CD4-positive, alpha-beta memory T cell (primary cell): ENCODE measurements at regions not wholly inside any gene's neighbourhood (a gene's known extent, or its start where the extent isn't known, plus 50 kb on each side); places are given as distances from the start of the nearest gene placed in this dataset.

Source experiments
- CTCF ChIA-PET: fragments of 350-600 bp; sonication (Branson Sonifier 250); formaldehyde crosslinking; loops from one replicate; lab custom pipeline; 2021; ENCODE audit warnings: inconsistent platforms; ENCODE audit not compliant: partially characterized antibody; lab: Charles Lee
- POLR2A ChIA-PET: fragments of 350-600 bp; sonication (Branson Sonifier 250); formaldehyde crosslinking; loops from one replicate; lab custom pipeline; 2021; ENCODE audit not compliant: partially characterized antibody; lab: Charles Lee
- DNase-seq, 5 donors: peaks; one replicate each; pipeline versions ENCODE4 v3.0.0 to v3.0.0-alpha.2; 2020 to 2022; ENCODE audit warnings: mixed read lengths in 1 of 5
- H3K27ac ChIP-seq: one replicate; pipeline ENCODE4 v1.7.0; 2013; ENCODE audit warnings: low read depth, low read length
- H3K27me3 ChIP-seq: 2 replicates; pipeline ENCODE4 v1.7.0; 2013; ENCODE audit warnings: mild to moderate bottlenecking, low read length, moderate library complexity; ENCODE audit not compliant: insufficient read depth
- H3K36me3 ChIP-seq: 2 replicates; pipeline ENCODE4 v1.7.0; 2013; ENCODE audit warnings: mild to moderate bottlenecking, low read length, moderate library complexity; ENCODE audit not compliant: insufficient read depth
- H3K4me1 ChIP-seq: 2 replicates; pipeline ENCODE4 v1.7.0; 2013; ENCODE audit warnings: mild to moderate bottlenecking, low read length, moderate library complexity; ENCODE audit not compliant: insufficient read depth
- H3K4me3 ChIP-seq, 2 donors: one replicate each; pipeline ENCODE4 v1.7.0; 2013; ENCODE audit warnings: low read length in 2 of 2, mild to moderate bottlenecking in 1 of 2
- H3K9me3 ChIP-seq, 2 donors: one replicate each; pipeline ENCODE4 v1.7.0; 2013; ENCODE audit warnings: low read length in 2 of 2, control low read depth in 1 of 2; ENCODE audit not compliant: control insufficient read depth in 1 of 2
- H3K27ac Mint-ChIP-seq, 7 donors: one replicate each; pipeline ENCODE4 v1.8.0; 2020 to 2021; ENCODE audit warnings: mixed read lengths in 7 of 7, mild to moderate bottlenecking in 6 of 7, inconsistent platforms in 3 of 7, moderate library complexity in 3 of 7
- H3K27me3 Mint-ChIP-seq, 2 donors: one replicate each; pipeline ENCODE4 v1.8.0; 2020 to 2021; ENCODE audit warnings: mixed read lengths in 2 of 2
- H3K36me3 Mint-ChIP-seq, 2 donors: one replicate each; pipeline ENCODE4 v1.8.0; 2020 to 2021; ENCODE audit warnings: mixed read lengths in 2 of 2, inconsistent platforms in 1 of 2, mild to moderate bottlenecking in 1 of 2
- H3K4me1 Mint-ChIP-seq, 4 donors: one replicate each; pipeline ENCODE4 v1.8.0; 2020 to 2021; ENCODE audit warnings: mixed read lengths in 4 of 4, mild to moderate bottlenecking in 1 of 4
- H3K4me3 Mint-ChIP-seq, 8 donors: one replicate each; pipeline ENCODE4 v1.8.0; 2020 to 2021; ENCODE audit warnings: mixed read lengths in 8 of 8, mild to moderate bottlenecking in 7 of 8, moderate library complexity in 6 of 8, inconsistent platforms in 3 of 8
- H3K9me3 Mint-ChIP-seq, 8 donors: one replicate each; pipeline ENCODE4 v1.8.0; 2020 to 2021; ENCODE audit warnings: mixed read lengths in 8 of 8, mild to moderate bottlenecking in 5 of 8, inconsistent platforms in 3 of 8, moderate library complexity in 1 of 8
- intact Hi-C: fragments of 100-400 bp; cut with micrococcal nuclease; formaldehyde crosslinking; loops from one replicate; pipeline ENCODE4 v1.15.1; 2023

- no peak overlapping the region for H3K27ac Mint-ChIP-seq
- no peak overlapping the region for H3K4me3 ChIP-seq
- DNase-seq, result no peak
- no peaks in the 10 kb centered on the region for H3K36me3 ChIP-seq
- H3K4me3 Mint-ChIP-seq, result no peak overlapping the region
- intact Hi-C loops, result no loop called here
- H3K27me3 ChIP-seq, result no peaks in the 10 kb centered on the region
- H3K9me3 ChIP-seq, result no peaks in the 10 kb centered on the region
- CTCF ChIA-PET, result interaction anchor here (1.4 kb wide), 1 partner anchor 32 kb away, joined by 4 read pairs; no protein-coding TSS in a partner anchor
- POLR2A ChIA-PET, result no interaction called here
- peaks cover 3 to 4% of the 10 kb centered on the region in 2 donors for H3K36me3 Mint-ChIP-seq
- H3K9me3 Mint-ChIP-seq, result peaks cover 3 to 12% (median 7%) of the 10 kb centered on the region in 8 donors
- H3K27me3 Mint-ChIP-seq, result no peaks in the 10 kb centered on the region
- H3K4me1 Mint-ChIP-seq, result peaks cover 0 to 4% (median 1%) of the 10 kb centered on the region in 4 donors
- no peak overlapping the region for H3K27ac ChIP-seq
- no peaks in the 10 kb centered on the region for H3K4me1 ChIP-seq
These were observed 152.8 kb downstream of the FASLG start for GRCh38 chr1:172811694-172812093.

GRCh38 chr1:172812118-172812517, 153.2 kb downstream of the FASLG start:
- Mint-ChIP-seq H3K9me3 (peaks cover 2 to 12% (median 6%) of the 10 kb centered on the region in 8 donors), H3K36me3 (peaks cover 3 to 4% of the 10 kb centered on the region in 2 donors), H3K4me3 (no peak overlapping the region), H3K27ac (no peak overlapping the region), H3K4me1 (peaks cover 0 to 5% (median 2%) of the 10 kb centered on the region in 4 donors), H3K27me3 (no peaks in the 10 kb centered on the region)
- Histone ChIP-seq H3K27ac (no peak overlapping the region), H3K27me3 (no peaks in the 10 kb centered on the region), H3K9me3 (no peaks in the 10 kb centered on the region), H3K4me1 (no peaks in the 10 kb centered on the region), H3K36me3 (no peaks in the 10 kb centered on the region), H3K4me3 (no peak overlapping the region)
- CTCF ChIA-PET, result interaction anchor here (1.4 kb wide), 1 partner anchor 33 kb away, joined by 4 read pairs; no protein-coding TSS in a partner anchor
- DNase-seq, result no peak
- intact Hi-C loops, result no loop called here
- POLR2A ChIA-PET, result no interaction called here

- Histone ChIP-seq H3K4me1 (peaks cover 6% of the 10 kb centered on the region), H3K9me3 (no peaks in the 10 kb centered on the region), H3K27ac (no peak overlapping the region), H3K27me3 (no peaks in the 10 kb centered on the region), H3K4me3 (no peak overlapping the region), H3K36me3 (no peaks in the 10 kb centered on the region)
- peaks cover 0 to 6% (median 4%) of the 10 kb centered on the region in 8 donors for H3K9me3 Mint-ChIP-seq
- no peak overlapping the region for H3K27ac Mint-ChIP-seq
- H3K4me1 Mint-ChIP-seq, result peaks cover 0 to 7% (median 6%) of the 10 kb centered on the region in 4 donors
- CTCF ChIA-PET, result no interaction called here
- no peak overlapping the region for H3K4me3 Mint-ChIP-seq
- H3K36me3 Mint-ChIP-seq, result no peaks in the 10 kb centered on the region
- no peak for DNase-seq
- no peaks in the 10 kb centered on the region for H3K27me3 Mint-ChIP-seq
- intact Hi-C loops, result no loop called here
- POLR2A ChIA-PET, result no interaction called here
These were observed 154.4 kb downstream of the FASLG start for GRCh38 chr1:172813330-172813729.

GRCh38 chr1:172814428-172814827, 155.5 kb downstream of the FASLG start:
- intact Hi-C loops, result no loop called here
- H3K36me3 Mint-ChIP-seq, result no peaks in the 10 kb centered on the region
- H3K4me1 Mint-ChIP-seq, result peaks cover 7 to 16% (median 15%) of the 10 kb centered on the region in 4 donors
- CTCF ChIA-PET, result no interaction called here
- no peak for DNase-seq
- peaks cover 17% of the 10 kb centered on the region for H3K4me1 ChIP-seq
- no peaks in the 10 kb centered on the region for H3K27me3 Mint-ChIP-seq
- no peak overlapping the region for H3K27ac ChIP-seq
- H3K4me3 Mint-ChIP-seq, result no peak overlapping the region
- H3K36me3 ChIP-seq, result no peaks in the 10 kb centered on the region
- no peak overlapping the region for H3K27ac Mint-ChIP-seq
- no peaks in the 10 kb centered on the region for H3K9me3 ChIP-seq
- no peak overlapping the region for H3K4me3 ChIP-seq
- POLR2A ChIA-PET, result no interaction called here
- H3K27me3 ChIP-seq, result no peaks in the 10 kb centered on the region
- H3K9me3 Mint-ChIP-seq, result peaks cover 0 to 6% (median 4%) of the 10 kb centered on the region in 8 donors

GRCh38 chr1:172815740-172816139, 156.8 kb downstream of the FASLG start:
- no peak for DNase-seq
- Histone ChIP-seq H3K9me3 (no peaks in the 10 kb centered on the region), H3K36me3 (no peaks in the 10 kb centered on the region), H3K4me1 (peaks cover 23% of the 10 kb centered on the region), H3K27me3 (no peaks in the 10 kb centered on the region), H3K27ac (no peak overlapping the region), H3K4me3 (no peak overlapping the region)
- H3K27ac Mint-ChIP-seq, result no peak overlapping the region
- intact Hi-C loops, result no loop called here
- POLR2A ChIA-PET, result no interaction called here
- H3K4me3 Mint-ChIP-seq, result no peak overlapping the region
- no peaks in the 10 kb centered on the region for H3K36me3 Mint-ChIP-seq
- H3K27me3 Mint-ChIP-seq, result no peaks in the 10 kb centered on the region
- H3K9me3 Mint-ChIP-seq, result peaks cover 0 to 6% (median 4%) of the 10 kb centered on the region in 8 donors
- H3K4me1 Mint-ChIP-seq, result peaks cover 17 to 24% (median 21%) of the 10 kb centered on the region in 4 donors
- CTCF ChIA-PET, result interaction anchor here (1.9 to 4.4 kb wide), 2 partner anchors 12 to 386 kb away, joined by 5 to 21 read pairs; no protein-coding TSS in a partner anchor

GRCh38 chr1:172818841-172819527, 160.1 kb downstream of the FASLG start:
- intact Hi-C loops, result no loop called here
- ChIA-PET CTCF (interaction anchor here (1.0 to 4.4 kb wide), 8 partner anchors 8 to 384 kb away, joined by 3 to 21 read pairs (median 7); no protein-coding TSS in a partner anchor), POLR2A (interaction anchor here (1.3 to 1.4 kb wide), 2 partner anchors 26 to 387 kb away, joined by 3 read pairs; no protein-coding TSS in a partner anchor)
- peak overlapping the region; percentile 8 to 81 (median 76) for H3K4me3 Mint-ChIP-seq
- no peaks in the 10 kb centered on the region for H3K9me3 ChIP-seq
- no peaks in the 10 kb centered on the region for H3K36me3 ChIP-seq
- DNase-seq, result peak in 4 of 5 donors; percentile 8 to 17 (median 12)
- no peaks in the 10 kb centered on the region for H3K36me3 Mint-ChIP-seq
- H3K4me3 ChIP-seq, result no peak overlapping the region
- no peak overlapping the region for H3K27ac ChIP-seq
- H3K4me1 Mint-ChIP-seq, result peaks cover 17 to 24% (median 19%) of the 10 kb centered on the region in 4 donors
- H3K27ac Mint-ChIP-seq, result peak overlapping the region; percentile 3 to 84 (median 67)
- H3K27me3 Mint-ChIP-seq, result no peaks in the 10 kb centered on the region
- no peaks in the 10 kb centered on the region for H3K27me3 ChIP-seq
- peaks cover 23% of the 10 kb centered on the region for H3K4me1 ChIP-seq
- H3K9me3 Mint-ChIP-seq, result peaks cover 0 to 6% (median 4%) of the 10 kb centered on the region in 8 donors

GRCh38 chr1:172820475-172821158, 161.7 kb downstream of the FASLG start:
- Mint-ChIP-seq H3K27me3 (no peaks in the 10 kb centered on the region), H3K4me3 (peak overlapping the region in 1 of 8 donors; percentile 33), H3K36me3 (no peaks in the 10 kb centered on the region), H3K9me3 (no peaks in the 10 kb centered on the region), H3K27ac (peak overlapping the region in 1 of 7 donors; percentile 66), H3K4me1 (peaks cover 17 to 24% (median 19%) of the 10 kb centered on the region in 4 donors)
- Histone ChIP-seq H3K36me3 (no peaks in the 10 kb centered on the region), H3K27ac (no peak overlapping the region), H3K9me3 (no peaks in the 10 kb centered on the region), H3K4me3 (no peak overlapping the region), H3K4me1 (peaks cover 23% of the 10 kb centered on the region), H3K27me3 (no peaks in the 10 kb centered on the region)
- DNase-seq, result no peak
- CTCF ChIA-PET, result interaction anchor here (1.7 to 8.4 kb wide), 5 partner anchors 15 to 383 kb away, joined by 5 to 205 read pairs (median 9); partner anchors contain the start of gene TNFSF4
- intact Hi-C loops, result loop anchor here (10.0 kb wide), 2 partner anchors 234 to 274 kb away; partner anchors contain the start of gene TNFSF18
- POLR2A ChIA-PET, result interaction anchor here (1.3 to 1.4 kb wide), 2 partner anchors 25 to 385 kb away, joined by 3 read pairs; no protein-coding TSS in a partner anchor
